NB4 (cell line): ENCODE measurements at regions not wholly inside any gene's neighbourhood (a gene's known extent, or its start where the extent isn't known, plus 50 kb on each side); places are given as distances from the start of the nearest gene placed in this dataset.

Source experiments
- DNase-seq: peaks from one replicate; pipeline ENCODE4 v3.0.0; 2010; ENCODE audit warnings: low read depth
- H3K4me3 ChIP-seq: one replicate; pipeline ENCODE4 v1.5.1; 2011; ENCODE audit warnings: mild to moderate bottlenecking, low read depth, low read length, moderate library complexity
- CTCF ChIP-seq: IDR thresholded peaks from one replicate; pipeline ENCODE4 v1.5.1; 2012; ENCODE audit warnings: low read depth, low read length
- MAX ChIP-seq: IDR thresholded peaks from 2 replicates; pipeline ENCODE4 v1.6.1; 2011; ENCODE audit warnings: low read depth, low read length
- MYC ChIP-seq: IDR thresholded peaks from 2 replicates; pipeline ENCODE4 v1.6.1; 2011; ENCODE audit warnings: low read depth, low read length
- POLR2A ChIP-seq: IDR thresholded peaks from 2 replicates; pipeline ENCODE4 v1.6.1; 2011; ENCODE audit warnings: mild to moderate bottlenecking; ENCODE audit not compliant: insufficient read length; ENCODE audit errors: extremely low read depth

- TF ChIP-seq POLR2A (no peak), MAX (no peak), CTCF (no peak), MYC (no peak)
- no peak overlapping the region for H3K4me3 ChIP-seq
- no peak for DNase-seq
Measured at GRCh38 chr5:3258050-3258449, 337.6 kb upstream of the IRX1 start.

GRCh38 chr5:3252235-3252634 lies 343.4 kb upstream of the IRX1 start:
- TF ChIP-seq CTCF, result no peak
- no peak for DNase-seq
- H3K4me3 ChIP-seq, result no peak overlapping the region

DNA sequence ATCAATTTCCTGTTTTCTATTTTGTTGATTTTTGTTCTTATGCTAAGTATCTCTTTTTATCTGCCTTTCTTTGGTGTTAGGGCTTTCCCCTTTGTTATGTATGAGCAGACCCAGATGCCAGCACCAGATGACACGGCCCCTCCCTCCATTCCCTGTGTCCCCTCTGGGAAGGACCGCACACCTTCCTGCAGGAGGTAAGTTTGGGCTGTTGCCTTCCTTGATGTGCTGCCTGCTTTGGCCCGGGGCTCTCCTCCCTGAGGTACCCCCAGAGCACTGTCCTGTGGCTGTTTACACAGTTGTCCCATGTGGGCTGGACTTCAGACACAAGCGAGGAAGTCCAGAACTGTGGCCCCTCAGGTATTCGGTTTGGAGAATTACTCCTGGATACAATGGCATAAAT lies 343.8 kb upstream of the IRX1 start:
- H3K4me3 ChIP-seq, result no peak overlapping the region
- no peak for DNase-seq
- TF ChIP-seq CTCF (no peak), MYC (no peak), POLR2A (no peak), MAX (no peak)

DNA sequence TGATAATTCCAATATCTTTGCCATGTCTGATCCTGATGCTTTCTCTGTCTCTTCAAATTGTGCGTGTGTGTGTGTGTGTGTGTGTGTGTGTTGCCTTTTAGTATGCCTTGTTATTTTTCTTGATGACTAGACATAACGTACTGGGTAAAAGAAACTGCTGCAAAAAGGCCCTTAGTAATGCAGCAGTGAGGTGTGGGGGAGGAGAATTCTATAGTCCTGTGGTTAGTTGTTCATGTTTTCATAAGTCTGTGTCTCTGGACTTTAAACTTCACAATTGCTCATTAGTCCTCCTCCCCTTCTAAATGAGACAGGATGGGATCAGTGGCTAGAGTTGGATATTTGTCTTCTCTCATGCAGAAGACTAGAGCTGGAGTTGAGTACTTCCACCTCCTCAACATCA lies 346.2 kb upstream of the IRX1 start:
- no peak for DNase-seq
- no peak overlapping the region for H3K4me3 ChIP-seq
- TF ChIP-seq POLR2A (no peak), CTCF (no peak), MAX (no peak), MYC (no peak)

DNA sequence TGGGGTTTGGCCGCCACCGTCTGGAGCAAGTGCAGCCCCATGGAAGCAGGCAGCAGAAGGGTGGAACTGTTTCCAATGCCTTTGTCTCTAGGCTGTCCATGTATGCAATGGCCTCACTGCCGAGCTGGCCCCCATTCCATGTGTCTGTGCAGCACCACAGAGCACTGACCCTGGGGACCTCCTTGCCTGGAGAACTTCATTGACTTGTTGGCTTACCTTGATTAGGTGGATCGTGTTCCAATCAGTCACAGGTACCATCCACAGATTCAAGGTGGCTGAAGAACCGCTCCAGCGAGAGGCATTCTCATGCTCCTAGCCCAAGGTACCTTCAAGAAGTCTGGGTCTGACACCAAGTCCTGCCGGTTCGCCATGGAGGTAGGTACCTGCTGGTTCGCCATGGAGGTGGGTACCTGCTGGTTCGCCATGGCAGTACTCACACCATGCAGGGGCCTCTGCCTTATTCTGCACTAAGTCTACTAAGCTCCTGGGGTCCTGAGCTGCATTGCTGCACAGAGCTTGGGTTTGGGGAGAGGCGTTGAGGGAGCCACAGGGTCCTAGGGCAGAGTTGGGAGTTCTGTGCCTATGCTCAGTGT lies 358.3 kb upstream of the IRX1 start:
- no peak for DNase-seq
- H3K4me3 ChIP-seq, result no peak overlapping the region
- no peak for TF ChIP-seq POLR2A
- TF ChIP-seq CTCF, result no peak
- TF ChIP-seq MAX, result no peak
- TF ChIP-seq MYC, result no peak

DNA sequence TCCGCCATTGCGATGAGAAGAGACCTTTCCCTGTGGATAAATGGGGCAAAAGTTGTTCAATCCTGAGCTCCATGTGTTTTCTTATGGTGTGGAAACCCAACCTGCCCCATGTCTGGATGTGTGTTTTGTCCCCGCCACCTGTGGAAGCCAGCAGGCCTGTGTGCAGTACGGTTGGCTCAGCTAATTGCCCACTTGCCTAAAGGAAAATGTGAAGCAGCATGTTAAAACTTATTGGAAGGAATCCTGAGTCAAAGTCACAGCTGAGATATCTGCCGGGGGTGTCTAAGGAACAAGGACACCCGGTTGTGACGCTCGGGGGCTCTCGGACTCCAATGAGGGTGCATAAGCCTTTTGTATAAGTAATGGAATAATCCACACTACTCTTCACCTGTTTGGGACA lies 361.1 kb upstream of the IRX1 start:
- no peak overlapping the region for H3K4me3 ChIP-seq
- TF ChIP-seq MAX (no peak), MYC (no peak), CTCF (no peak), POLR2A (no peak)
- DNase-seq, result no peak
